Cardiac fibroblast (primary cell): ENCODE measurements at regions not wholly inside any gene's neighbourhood (a gene's known extent, or its start where the extent isn't known, plus 50 kb on each side); places are given as distances from the start of the nearest gene placed in this dataset.

Source experiments
- DNase-seq, 2 donors: peaks; one replicate each; pipeline versions ENCODE4 v3.0.0 to v3.0.0-alpha.2; 2010; ENCODE audit warnings: low read depth in 2 of 2
- H3K4me3 ChIP-seq, 2 donors: replicated peaks in 1 of 2; 1 replicate in 1 of 2; 2 replicates in 1 of 2; pipeline ENCODE4 v1.5.1; 2011; ENCODE audit warnings: low read depth in 2 of 2, low read length in 2 of 2, mild to moderate bottlenecking in 2 of 2, moderate library complexity in 1 of 2
- TF ChIP-seq, protein P1 (sequence below): IDR thresholded peaks from one replicate; pipeline ENCODE4 v1.5.1; 2011; ENCODE audit warnings: low read depth, mild to moderate bottlenecking, low read length, inconsistent platforms

GRCh38 chr3:168552251-168552650, 456.5 kb upstream of the GOLIM4 start:
- TF ChIP-seq, protein P1, sequence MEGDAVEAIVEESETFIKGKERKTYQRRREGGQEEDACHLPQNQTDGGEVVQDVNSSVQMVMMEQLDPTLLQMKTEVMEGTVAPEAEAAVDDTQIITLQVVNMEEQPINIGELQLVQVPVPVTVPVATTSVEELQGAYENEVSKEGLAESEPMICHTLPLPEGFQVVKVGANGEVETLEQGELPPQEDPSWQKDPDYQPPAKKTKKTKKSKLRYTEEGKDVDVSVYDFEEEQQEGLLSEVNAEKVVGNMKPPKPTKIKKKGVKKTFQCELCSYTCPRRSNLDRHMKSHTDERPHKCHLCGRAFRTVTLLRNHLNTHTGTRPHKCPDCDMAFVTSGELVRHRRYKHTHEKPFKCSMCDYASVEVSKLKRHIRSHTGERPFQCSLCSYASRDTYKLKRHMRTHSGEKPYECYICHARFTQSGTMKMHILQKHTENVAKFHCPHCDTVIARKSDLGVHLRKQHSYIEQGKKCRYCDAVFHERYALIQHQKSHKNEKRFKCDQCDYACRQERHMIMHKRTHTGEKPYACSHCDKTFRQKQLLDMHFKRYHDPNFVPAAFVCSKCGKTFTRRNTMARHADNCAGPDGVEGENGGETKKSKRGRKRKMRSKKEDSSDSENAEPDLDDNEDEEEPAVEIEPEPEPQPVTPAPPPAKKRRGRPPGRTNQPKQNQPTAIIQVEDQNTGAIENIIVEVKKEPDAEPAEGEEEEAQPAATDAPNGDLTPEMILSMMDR = no peak
- no peak for DNase-seq
- H3K4me3 ChIP-seq = no peak overlapping the region

- no peak overlapping the region for H3K4me3 ChIP-seq
- no peak for DNase-seq
- TF ChIP-seq, protein P1 = no peak
Observed at GRCh38 chr3:168548719-168549118, 453.0 kb upstream of the GOLIM4 start.

DNA sequence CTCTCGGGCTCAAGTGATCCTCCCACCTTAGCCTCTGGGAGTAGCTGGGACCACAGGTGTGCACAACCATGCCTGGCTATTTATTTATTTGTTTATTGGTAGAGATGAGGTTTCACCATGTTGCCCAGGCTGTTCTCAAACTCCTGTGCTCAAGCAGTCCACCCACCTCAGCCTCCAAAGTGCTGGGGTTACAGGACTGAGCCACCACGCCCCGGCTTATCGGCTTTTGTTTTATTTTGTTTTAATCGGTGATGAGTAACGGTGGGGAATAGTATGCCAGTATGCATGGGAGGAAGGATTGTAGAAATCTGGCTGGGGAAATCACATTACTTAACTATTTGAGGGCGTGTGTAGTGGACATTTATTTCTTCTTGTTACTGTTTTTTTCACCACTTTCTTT, 451.0 kb upstream of the GOLIM4 start:
- H3K4me3 ChIP-seq = no peak overlapping the region
- no peak for DNase-seq
- TF ChIP-seq, protein P1 = no peak

- peak in 1 of 2 donors; percentile 35 for DNase-seq
- TF ChIP-seq, protein P1 = no peak
- no peak overlapping the region for H3K4me3 ChIP-seq
Observed at GRCh38 chr3:168545591-168545990, 449.9 kb upstream of the GOLIM4 start.

DNA sequence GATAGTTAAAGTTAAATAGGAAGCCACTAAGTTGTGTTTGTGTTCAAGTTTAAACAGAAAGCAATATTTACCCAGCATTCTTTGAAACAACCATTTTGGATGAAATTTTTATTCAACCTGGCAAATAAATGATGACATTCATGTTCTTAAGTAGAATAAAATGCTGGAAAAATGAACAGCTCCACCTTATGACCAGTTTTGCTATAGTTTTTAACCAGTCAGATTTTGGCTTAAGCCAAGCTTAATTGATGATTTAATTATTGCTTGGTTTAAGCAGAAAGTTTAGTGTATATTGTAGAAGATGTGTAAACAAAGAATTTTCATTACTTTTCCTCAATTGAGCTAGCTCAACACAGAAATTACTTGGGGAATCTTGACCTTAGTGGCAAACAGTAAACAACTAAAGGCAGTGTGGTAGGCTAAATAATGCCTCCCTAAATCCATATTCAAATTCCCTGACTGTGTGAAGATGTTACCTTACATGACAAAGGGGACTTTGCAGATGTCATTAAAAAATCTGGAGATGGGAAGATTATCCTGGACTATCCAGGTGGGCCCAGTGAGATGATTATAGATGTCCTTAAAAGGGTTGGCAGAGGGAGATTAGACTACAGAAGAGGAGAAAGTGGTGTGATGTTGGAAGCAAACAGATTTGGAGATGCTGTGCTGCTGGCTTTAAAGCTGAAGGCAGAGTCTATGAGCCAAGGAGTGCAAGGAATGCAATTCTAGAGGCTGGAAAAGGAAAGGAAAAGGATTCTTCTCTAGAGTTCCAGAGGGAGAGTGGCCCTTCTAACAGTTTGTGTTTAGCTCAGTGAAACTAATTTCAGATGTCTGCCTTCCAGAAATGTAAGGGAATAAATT, 448.6 kb upstream of the GOLIM4 start:
- DNase-seq = peak; percentile 2 to 3
- no peak overlapping the region for H3K4me3 ChIP-seq
- TF ChIP-seq, protein P1 = peak; percentile 2

DNA sequence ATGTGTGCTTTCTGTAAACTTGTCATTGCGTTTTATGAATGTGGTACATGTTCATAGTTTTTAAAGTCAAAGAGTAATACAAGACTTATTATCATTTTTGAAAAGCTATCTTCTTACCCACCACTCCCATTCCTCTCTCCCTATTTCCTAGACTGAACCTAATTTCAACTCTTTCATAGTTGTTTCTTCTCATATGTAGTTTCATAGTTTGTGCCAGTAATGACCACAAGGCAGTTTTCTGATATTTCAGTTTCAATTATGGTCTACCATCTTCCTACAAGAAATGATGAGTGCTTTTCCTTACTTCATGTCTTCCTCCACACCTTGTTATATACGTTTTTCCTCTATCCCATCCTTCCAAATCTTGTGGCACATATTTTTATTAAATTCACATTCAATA, 445.0 kb upstream of the GOLIM4 start:
- H3K4me3 ChIP-seq = no peak overlapping the region
- DNase-seq = no peak
- TF ChIP-seq, protein P1 = no peak
